NT2/D1 (cell line): ENCODE measurements at regions not wholly inside any gene's neighbourhood (a gene's known extent, or its start where the extent isn't known, plus 50 kb on each side); places are given as distances from the start of the nearest gene placed in this dataset.

Source experiments
- SUZ12 ChIP-seq: IDR thresholded peaks from 2 replicates; pipeline ENCODE4 v1.6.1; 2011; ENCODE audit not compliant: insufficient read length, insufficient read depth; ENCODE audit errors: extremely low read depth
- YY1 ChIP-seq: IDR thresholded peaks from 2 replicates; pipeline ENCODE4 v1.6.1; 2011; ENCODE audit not compliant: insufficient read length, insufficient read depth
- ZNF274 ChIP-seq: IDR thresholded peaks from 2 replicates; pipeline ENCODE4 v1.6.1; 2011; ENCODE audit warnings: mild to moderate bottlenecking, low read depth, low read length

GRCh38 chr6:10177704-10178103 lies 237.2 kb downstream of the TFAP2A start:
- no peak for TF ChIP-seq ZNF274
- no peak for TF ChIP-seq SUZ12
- no peak for TF ChIP-seq YY1
